ENCODE measurements at regions not wholly inside any gene's neighbourhood (a gene's known extent, or its start where the extent isn't known, plus 50 kb on each side); places are given as distances from the start of the nearest gene placed in this dataset.

DNA sequence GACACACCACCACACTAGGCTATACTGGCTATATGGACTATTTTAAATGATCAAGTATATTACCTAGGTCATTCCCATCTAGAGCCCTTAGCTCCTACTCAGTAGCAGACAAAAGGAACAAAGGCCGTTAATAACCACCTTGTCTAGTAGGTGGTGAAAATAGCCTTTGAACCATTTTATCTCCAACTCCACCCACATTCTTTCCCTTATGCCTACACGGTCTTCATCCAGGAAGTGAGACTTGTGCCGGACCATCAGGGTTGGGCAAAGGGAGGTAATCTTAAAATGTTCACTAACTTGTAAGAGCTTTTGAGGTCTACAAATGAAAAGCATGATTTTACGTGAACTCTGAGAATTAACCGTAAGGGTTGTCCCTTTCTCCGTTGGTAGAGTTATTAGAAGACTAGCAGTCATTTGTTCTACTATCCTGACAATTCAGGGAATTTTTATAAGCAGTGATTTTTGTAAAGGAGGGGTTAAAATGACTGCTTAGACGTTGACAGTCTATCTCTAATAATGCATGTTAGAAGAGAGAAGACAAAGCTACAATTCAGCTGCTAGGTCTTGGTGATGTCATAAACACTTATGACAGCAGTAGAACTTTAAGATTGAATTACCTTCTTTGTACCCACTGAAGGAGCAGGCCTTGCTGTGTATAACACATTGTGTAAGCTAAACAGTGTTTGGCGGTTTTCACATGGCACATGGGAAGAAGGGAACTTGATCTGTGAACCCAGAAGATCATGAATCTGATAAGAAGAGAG, 371.8 kb upstream of the JAG1 start:
- no peak for DNase-seq (ENCODE audit: extremely low read depth in 1 of 11, low read depth in 9 of 11, low spot score in 4 of 11)

GRCh38 chr20:11047559-11047958, 373.8 kb upstream of the JAG1 start:
- DNase-seq (ENCODE audit: extremely low read depth in 1 of 11, low read depth in 9 of 11, low spot score in 4 of 11) = no peak

GRCh38 chr20:11048739-11049138, 374.9 kb upstream of the JAG1 start:
- no peak for DNase-seq (ENCODE audit: extremely low read depth in 1 of 11, low read depth in 9 of 11, low spot score in 4 of 11)

- no peak for DNase-seq (ENCODE audit: extremely low read depth in 1 of 11, low read depth in 9 of 11, low spot score in 4 of 11)
Measured at GRCh38 chr20:11050350-11050749, 376.6 kb upstream of the JAG1 start.

DNA sequence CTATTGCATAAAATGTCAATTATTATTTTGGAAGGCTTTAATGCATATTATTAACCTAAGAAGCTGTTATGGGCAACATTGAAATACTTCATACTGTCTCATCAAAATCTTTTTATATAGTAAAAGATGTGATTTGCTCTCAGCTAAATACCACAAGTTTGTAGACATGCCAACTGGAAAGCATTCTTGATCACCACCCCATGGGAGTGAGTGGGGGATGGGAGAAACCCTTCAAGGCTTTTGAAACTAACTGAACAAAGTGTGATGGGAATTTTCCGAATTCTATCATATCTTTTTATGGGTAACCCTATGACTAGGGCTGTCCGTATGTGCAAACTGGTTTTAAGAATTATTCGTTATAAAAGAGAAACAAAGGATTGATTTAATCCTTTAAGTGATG, 377.3 kb upstream of the JAG1 start:
- no peak for DNase-seq (ENCODE audit: extremely low read depth in 1 of 11, low read depth in 9 of 11, low spot score in 4 of 11)

GRCh38 chr20:11053310-11053709, 379.5 kb upstream of the JAG1 start:
- DNase-seq (ENCODE audit: extremely low read depth in 1 of 11, low read depth in 9 of 11, low spot score in 4 of 11) = no peak

DNA sequence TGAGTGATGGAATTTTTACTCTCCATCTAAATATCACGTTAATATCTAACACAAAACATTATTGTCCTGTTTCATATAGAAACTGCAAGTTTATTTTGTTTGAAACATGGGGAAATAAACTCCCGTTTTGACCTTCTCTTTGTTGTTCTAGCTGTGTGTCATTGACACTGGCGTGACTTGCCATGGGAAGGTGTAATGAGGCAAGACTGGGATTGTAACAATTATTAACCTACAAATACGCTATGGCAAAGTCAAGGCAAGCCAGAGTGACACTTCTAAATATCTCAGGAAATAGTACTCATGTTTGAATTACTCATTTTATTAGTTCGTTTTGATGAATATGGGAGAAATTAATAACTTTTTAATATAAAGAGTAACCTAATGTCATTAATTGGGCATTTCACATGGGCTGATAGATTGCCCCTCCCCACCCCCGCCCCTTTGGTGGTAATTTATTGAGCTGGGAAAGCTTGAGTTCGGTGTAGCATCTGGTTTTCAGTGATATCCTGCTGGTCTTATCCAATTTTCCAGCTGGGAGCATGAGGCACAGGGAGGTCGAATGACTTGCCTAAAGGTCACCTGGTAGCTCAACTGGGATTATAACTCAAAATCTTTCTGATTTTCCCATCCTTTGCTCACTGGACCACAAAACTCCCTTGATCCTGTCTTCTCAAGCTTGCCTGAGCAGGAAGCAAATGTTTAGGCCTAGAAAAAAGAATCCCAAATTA, 380.6 kb upstream of the JAG1 start:
- DNase-seq (ENCODE audit: extremely low read depth in 1 of 11, low read depth in 9 of 11, low spot score in 4 of 11) = peak in 4 of 11 donors; percentile 45 to 57 (median 50)

GRCh38 chr20:11056414-11056813, 382.6 kb upstream of the JAG1 start:
- no peak for DNase-seq (ENCODE audit: extremely low read depth in 1 of 11, low read depth in 9 of 11, low spot score in 4 of 11)

DNA sequence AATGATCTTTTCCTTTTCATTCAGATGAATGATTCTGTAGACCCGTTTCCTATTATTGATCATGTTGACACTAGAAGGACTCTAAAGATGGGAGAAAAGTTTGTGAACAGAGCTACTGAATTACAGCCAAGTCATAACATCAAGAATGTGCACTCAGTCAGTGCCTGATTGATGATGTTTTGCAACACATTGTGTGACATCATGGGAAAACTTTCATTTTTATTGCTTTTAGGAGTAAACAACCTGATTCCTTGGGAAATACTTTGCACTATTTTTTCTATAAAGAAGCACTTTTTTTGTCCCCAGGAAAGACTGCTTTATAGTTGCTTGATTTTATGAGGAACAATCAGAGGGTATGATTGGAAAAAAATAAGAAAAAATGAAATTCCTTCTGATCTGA, 383.8 kb upstream of the JAG1 start:
- DNase-seq (ENCODE audit: extremely low read depth in 1 of 11, low read depth in 9 of 11, low spot score in 4 of 11) = no peak

DNA sequence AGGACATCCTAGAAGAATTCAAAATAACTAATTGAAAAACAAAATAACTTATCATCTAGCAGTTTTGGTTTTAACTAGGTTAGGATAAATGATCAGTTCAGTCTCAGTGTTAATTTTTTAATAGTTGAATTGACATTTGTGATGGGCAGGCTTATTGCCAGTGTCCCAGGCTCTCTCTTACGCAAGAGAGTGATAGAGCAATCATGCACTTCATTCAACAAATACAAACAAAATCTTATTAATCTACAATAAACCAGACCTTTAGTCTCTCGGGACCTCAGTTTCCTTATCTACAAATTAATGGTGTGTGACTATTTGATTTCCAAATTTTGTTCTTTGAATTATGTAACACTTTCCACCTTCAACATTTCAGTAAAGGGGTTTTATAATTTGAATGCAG, 385.9 kb upstream of the JAG1 start:
- DNase-seq (ENCODE audit: extremely low read depth in 1 of 11, low read depth in 9 of 11, low spot score in 4 of 11) = no peak

- DNase-seq (ENCODE audit: extremely low read depth in 1 of 11, low read depth in 9 of 11, low spot score in 4 of 11) = peak in 1 of 11 donors; percentile 25
Measured at GRCh38 chr20:11060423-11061185, 386.8 kb upstream of the JAG1 start.

- no peak for DNase-seq (ENCODE audit: extremely low read depth in 1 of 11, low read depth in 9 of 11, low spot score in 4 of 11)
Measured at GRCh38 chr20:11063444-11063843, 389.6 kb upstream of the JAG1 start.

DNA sequence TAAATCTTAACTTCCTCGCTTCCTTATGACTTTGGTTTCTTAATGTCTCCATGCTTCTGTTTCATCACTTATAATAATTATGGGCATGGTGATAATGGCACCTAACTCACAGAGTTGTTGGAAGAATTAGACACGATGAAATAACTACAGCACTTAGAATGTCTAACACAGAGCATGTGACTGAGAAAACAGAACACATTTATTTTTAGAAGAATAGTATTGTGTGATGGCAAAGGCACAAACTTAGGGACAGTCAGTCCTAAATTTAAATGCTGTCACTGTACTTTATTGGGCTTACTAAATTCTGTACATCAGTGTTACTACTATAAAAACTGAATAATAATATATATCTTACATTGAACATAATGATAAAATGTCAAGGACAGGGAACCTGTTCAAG, 391.1 kb upstream of the JAG1 start:
- no peak for DNase-seq (ENCODE audit: extremely low read depth in 1 of 11, low read depth in 9 of 11, low spot score in 4 of 11)

DNA sequence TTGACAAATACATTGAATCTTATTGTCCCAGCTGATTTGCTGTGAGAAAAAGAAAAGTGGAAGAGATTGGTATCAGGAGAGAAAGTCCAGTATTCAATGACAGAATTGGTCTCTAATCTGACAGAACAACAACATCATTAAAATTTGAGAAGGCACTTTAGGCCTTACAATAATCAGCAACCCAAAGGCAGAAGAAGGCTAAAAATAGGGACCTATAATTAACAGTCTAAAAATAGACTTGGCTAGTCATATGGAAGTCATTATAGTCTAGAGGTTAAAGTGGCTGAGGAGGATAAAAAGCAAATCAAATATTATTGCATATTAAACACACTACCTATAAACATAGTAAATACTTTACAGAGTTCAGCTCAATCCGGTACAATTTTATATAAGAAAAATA, 393.6 kb upstream of the JAG1 start:
- DNase-seq (ENCODE audit: extremely low read depth in 1 of 11, low read depth in 9 of 11, low spot score in 4 of 11) = no peak

DNA sequence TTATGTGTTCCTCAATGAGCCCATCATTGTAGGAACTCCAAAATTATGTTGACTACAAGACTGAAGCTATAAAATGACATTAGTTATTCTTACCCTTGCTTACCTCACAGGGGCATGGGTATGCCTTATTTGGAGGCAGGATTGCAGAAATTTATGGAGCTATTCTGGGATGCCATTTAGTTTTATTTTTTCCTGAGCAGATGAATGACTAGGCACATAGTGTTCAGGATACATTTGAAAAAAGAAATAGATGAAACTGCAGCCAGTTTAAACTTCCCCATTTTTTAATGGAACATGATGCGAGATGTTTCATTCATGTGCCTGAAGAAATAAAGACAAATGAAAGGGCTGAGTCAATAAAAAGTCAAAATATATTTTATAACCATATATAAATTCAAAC, 399.2 kb upstream of the JAG1 start:
- DNase-seq (ENCODE audit: extremely low read depth in 1 of 11, low read depth in 9 of 11, low spot score in 4 of 11) = no peak

DNA sequence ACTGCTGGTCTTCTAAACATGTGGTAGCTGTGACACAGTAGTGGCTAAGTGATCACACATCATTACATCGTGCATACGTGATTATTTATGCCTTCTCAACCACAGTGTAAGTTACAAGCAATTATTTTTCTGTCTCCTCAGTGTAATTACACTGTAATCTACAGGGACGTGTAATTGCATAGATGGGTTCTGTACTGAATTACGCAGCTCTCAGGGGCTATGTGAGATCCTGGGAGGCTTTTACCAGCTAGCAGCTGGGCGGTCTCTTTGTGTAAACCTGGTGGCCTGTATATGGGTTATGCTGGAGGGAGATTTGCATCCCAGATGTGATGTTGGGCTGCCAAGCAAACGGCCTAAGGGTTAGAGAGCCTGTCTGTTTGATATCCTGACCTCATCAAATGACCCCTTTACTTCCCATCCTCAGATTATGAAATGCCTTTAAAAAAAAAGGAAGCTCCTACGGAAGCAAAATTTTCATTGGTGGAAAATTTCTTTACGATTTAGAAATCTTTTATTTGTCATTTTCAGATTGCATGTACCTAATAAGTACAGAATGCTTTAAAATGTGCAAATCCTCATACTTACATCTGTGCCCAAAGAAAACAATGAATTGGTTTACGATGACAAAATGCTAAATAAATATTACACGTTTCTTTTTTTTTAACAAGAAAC, 402.8 kb upstream of the JAG1 start:
- DNase-seq (ENCODE audit: extremely low read depth in 1 of 11, low read depth in 9 of 11, low spot score in 4 of 11) = no peak

DNA sequence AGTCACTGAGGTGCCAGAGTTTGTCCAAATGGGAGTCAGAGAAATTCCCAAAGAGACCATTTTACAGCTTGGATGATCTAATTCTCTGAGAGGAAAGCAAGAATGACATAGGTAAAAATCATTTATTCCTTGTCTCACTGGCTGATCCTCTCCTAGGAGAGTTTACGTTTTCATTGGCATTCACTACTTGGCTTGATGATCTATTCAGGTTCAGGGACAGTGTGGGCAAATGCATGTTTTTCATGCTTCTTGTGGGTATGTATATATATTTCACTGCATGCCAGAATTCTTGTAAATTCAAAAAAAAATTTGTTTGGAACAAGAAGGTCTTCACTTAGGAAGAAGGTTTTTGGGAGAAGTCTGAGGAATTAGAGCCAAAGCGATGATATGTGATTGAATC, 403.4 kb upstream of the JAG1 start:
- DNase-seq (ENCODE audit: extremely low read depth in 1 of 11, low read depth in 9 of 11, low spot score in 4 of 11) = no peak

DNA sequence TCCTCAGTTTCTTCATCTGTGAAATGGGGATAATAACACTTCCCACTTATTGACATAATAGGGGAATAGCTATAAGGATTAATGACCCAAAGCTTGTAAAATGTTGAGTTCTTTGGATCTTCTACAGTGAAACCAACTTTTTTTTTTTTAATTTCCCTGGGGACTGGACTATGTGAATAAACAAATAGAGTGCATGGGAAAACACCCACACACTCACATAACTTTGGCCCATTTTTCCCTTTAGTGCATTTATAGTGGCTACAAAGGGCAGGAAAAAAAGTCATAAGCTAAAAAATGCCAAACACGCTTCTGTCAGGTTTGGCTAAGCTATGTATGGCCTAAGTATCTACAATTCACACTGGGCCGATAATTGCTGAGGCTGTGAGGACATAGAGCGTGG, 406.2 kb upstream of the JAG1 start:
- DNase-seq (ENCODE audit: extremely low read depth in 1 of 11, low read depth in 9 of 11, low spot score in 4 of 11) = no peak

GRCh38 chr20:11080781-11081377, 407.1 kb upstream of the JAG1 start:
- no peak for DNase-seq (ENCODE audit: extremely low read depth in 1 of 11, low read depth in 9 of 11, low spot score in 4 of 11)

All from renal cortex interstitium (tissue), 11 donors.